Endothelial cell of umbilical vein (primary cell): ENCODE measurements at regions not wholly inside any gene's neighbourhood (a gene's known extent, or its start where the extent isn't known, plus 50 kb on each side); places are given as distances from the start of the nearest gene placed in this dataset.

ENCODE experiments used
- BruUV-seq: library from RNA; stranded (reverse); fragments of 400-500 nt; replicated peaks from 2 replicates; lab custom pipeline; 2021; lab: Mats Ljungman, UMichigan
- CTCF ChIA-PET: fragments of 300-600, 350-600 bp; sonication (Branson Sonifier 250); formaldehyde crosslinking; loops from one replicate; lab custom pipeline; 2021; ENCODE audit warnings: antibody characterized with exemption, inconsistent platforms; lab: Charles Lee
- POLR2A ChIA-PET: fragments of 300-600, 350-600 bp; sonication (Branson Sonifier 250); formaldehyde crosslinking; loops from one replicate; lab custom pipeline; 2021; ENCODE audit warnings: antibody characterized with exemption, inconsistent platforms; lab: Charles Lee
- DNase-seq: peaks from one replicate; pipeline ENCODE4 v3.0.0-alpha.2; 2011; ENCODE audit warnings: low read depth, low spot score
- FAIRE-seq: peaks from 2 replicates; lab custom pipeline; 2011; peaks lifted over from hg19 to GRCh38; lab: Jason Lieb, UNC
- H2AFZ ChIP-seq: 2 replicates; pipeline ENCODE4 v1.6.0; 2012; ENCODE audit warnings: low read depth, low read length, control low read depth, inconsistent platforms
- H3K27ac ChIP-seq: 2 replicates; pipeline ENCODE4 v1.5.1; 2011; ENCODE audit warnings: low read depth, mild to moderate bottlenecking, control low read depth, low read length, moderate library complexity; ENCODE audit not compliant: insufficient read depth
- H3K27me3 ChIP-seq, 2 experiments: 2 replicates each; pipeline versions ENCODE4 v1.6.0 to v1.6.1; 2011; ENCODE audit warnings: low read length in 2 of 2, mixed read lengths in 1 of 2; ENCODE audit not compliant: control insufficient read depth in 2 of 2, insufficient read depth in 2 of 2
- H3K36me3 ChIP-seq, 2 experiments: 2 replicates in 1 of 2; 3 replicates in 1 of 2; pipeline ENCODE4 v1.5.1; 2011; ENCODE audit warnings: low read length in 2 of 2, mild to moderate bottlenecking in 1 of 2, moderate library complexity in 1 of 2; ENCODE audit not compliant: control insufficient read depth in 2 of 2, insufficient read depth in 2 of 2; ENCODE audit errors: extremely low read depth in 1 of 2
- H3K4me1 ChIP-seq: 3 replicates; pipeline ENCODE4 v1.5.1; 2011; ENCODE audit warnings: mild to moderate bottlenecking, low read length; ENCODE audit not compliant: control insufficient read depth, insufficient read depth; ENCODE audit errors: extremely low read depth
- H3K4me2 ChIP-seq: 2 replicates; pipeline ENCODE4 v1.6.1; 2011; ENCODE audit warnings: low read length, control low read depth, mixed read lengths; ENCODE audit not compliant: insufficient read depth
- H3K4me3 ChIP-seq, 3 experiments: fragments of 200-600 bp in 1 of 3; sonication (generic), shearing (Covaris generic) in 1 of 3; replicated peaks in 1 of 3; 2 replicates each; pipeline ENCODE4 v1.5.1; 2011 to 2016; ENCODE audit warnings: control low read depth in 3 of 3, low read length in 3 of 3, mild to moderate bottlenecking in 2 of 3, inconsistent platforms in 1 of 3, low read depth in 1 of 3, moderate library complexity in 1 of 3; ENCODE audit not compliant: insufficient read depth in 1 of 3
- H3K79me2 ChIP-seq: 2 replicates; pipeline ENCODE4 v1.6.0; 2012; ENCODE audit warnings: low read length, inconsistent platforms; ENCODE audit not compliant: control insufficient read depth, insufficient read depth
- H3K9ac ChIP-seq: replicated peaks from 2 replicates; pipeline ENCODE3; 2011; ENCODE audit warnings: low read length, control low read depth; ENCODE audit not compliant: insufficient read depth; ENCODE audit errors: extremely low read depth
- H3K9me1 ChIP-seq: replicated peaks from 3 replicates; pipeline ENCODE4 v1.6.0; 2011; ENCODE audit warnings: mild to moderate bottlenecking, low read length; ENCODE audit not compliant: control insufficient read depth, insufficient read depth; ENCODE audit errors: extremely low read depth
- H3K9me3 ChIP-seq: replicated peaks from 2 replicates; pipeline ENCODE4 v1.5.1; 2012; ENCODE audit warnings: low read length, inconsistent platforms; ENCODE audit not compliant: control insufficient read depth, insufficient read depth
- H4K20me1 ChIP-seq: replicated peaks from 2 replicates; pipeline ENCODE3; 2011; ENCODE audit warnings: mild to moderate bottlenecking, low read length; ENCODE audit not compliant: control insufficient read depth, insufficient read depth; ENCODE audit errors: extremely low read depth
- EZH2 ChIP-seq: IDR thresholded peaks from 2 replicates; pipeline ENCODE4 v1.6.1; 2012; ENCODE audit warnings: borderline replicate concordance, low read depth, mild to moderate bottlenecking, moderate library complexity, low read length, inconsistent platforms; ENCODE audit not compliant: severe bottlenecking
- FOS ChIP-seq: IDR thresholded peaks from 2 replicates; pipeline ENCODE4 v1.6.1; 2011; ENCODE audit warnings: mild to moderate bottlenecking, low read length, moderate library complexity, borderline replicate concordance; ENCODE audit not compliant: insufficient read depth
- GATA2 ChIP-seq: IDR thresholded peaks from 2 replicates; pipeline ENCODE4 v1.7.0; 2011; ENCODE audit warnings: low read depth, mild to moderate bottlenecking, moderate library complexity, mixed read lengths, low read length; ENCODE audit not compliant: insufficient read length, insufficient read depth
- JUN ChIP-seq: IDR thresholded peaks from 2 replicates; pipeline ENCODE4 v1.6.1; 2011; ENCODE audit warnings: borderline replicate concordance, low read depth; ENCODE audit not compliant: insufficient read length, insufficient read depth
- MAX ChIP-seq: IDR thresholded peaks from 2 replicates; pipeline ENCODE4 v1.6.1; 2011; ENCODE audit not compliant: insufficient read depth, insufficient read length
- MYC ChIP-seq: IDR thresholded peaks from one replicate; pipeline ENCODE4 v1.6.1; 2011; ENCODE audit warnings: mild to moderate bottlenecking, low read depth, low read length
- POLR2A ChIP-seq: IDR thresholded peaks from 2 replicates; pipeline ENCODE4 v1.6.1; 2012; ENCODE audit warnings: low read depth, mild to moderate bottlenecking, control low read depth, low read length
- POLR2AphosphoS5 ChIP-seq: IDR thresholded peaks from 2 replicates; pipeline ENCODE4 v1.6.1; 2012; ENCODE audit warnings: low read depth, mild to moderate bottlenecking, control low read depth, low read length, moderate library complexity; ENCODE audit not compliant: insufficient read depth
- dilution Hi-C: fragments of 300-500 bp; cut with MboI; formaldehyde crosslinking; loops from one replicate; pipeline ENCODE4 v1.15.0; 2019; ENCODE audit warnings: low sequenced_read_pairs; ENCODE audit not compliant: extremely low pct_ligation_motif_present
- intact Hi-C: fragments of 100-400 bp; cut with micrococcal nuclease; formaldehyde crosslinking; loops from one replicate; pipeline ENCODE4 v1.10.0; 2022
- TF ChIP-seq, protein P1 (sequence below), 2 donors: IDR thresholded peaks; 1 replicate in 1 of 2; 2 replicates in 1 of 2; pipeline ENCODE4 v1.5.1; 2011; ENCODE audit warnings: low read length in 2 of 2, mild to moderate bottlenecking in 2 of 2, moderate library complexity in 2 of 2, control low read depth in 1 of 2, inconsistent platforms in 1 of 2, low read depth in 1 of 2; ENCODE audit not compliant: insufficient read depth in 1 of 2; ENCODE audit errors: extremely low read depth in 1 of 2

DNA sequence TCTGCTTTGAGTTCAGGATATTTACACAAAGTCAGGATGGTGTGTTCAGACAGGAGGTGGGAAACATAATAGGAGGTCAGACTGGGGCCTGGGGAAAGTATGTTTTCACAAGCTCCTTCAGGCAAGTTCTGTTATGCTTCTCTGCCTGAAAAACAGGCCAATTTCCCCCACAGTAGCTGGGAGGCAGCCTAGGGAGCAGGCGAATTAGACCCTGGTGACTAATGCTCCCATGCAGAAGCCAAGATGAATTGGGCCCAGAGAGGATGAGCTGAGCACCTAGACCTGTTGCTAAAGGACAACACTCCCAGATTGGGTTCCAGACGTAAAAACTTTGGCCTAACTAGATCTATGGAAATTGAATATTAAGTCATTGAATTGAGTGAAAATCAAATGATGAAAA is 142.2 kb upstream of the MAP3K7 start:
- Histone ChIP-seq H4K20me1 (no peaks in the 10 kb centered on the region), H3K36me3 (no peaks in the 10 kb centered on the region), H3K4me2 (no peak overlapping the region), H3K4me3 (no peak overlapping the region), H3K27me3 (no peaks in the 10 kb centered on the region), H3K79me2 (no peaks in the 10 kb centered on the region), H3K27ac (no peak overlapping the region), H3K4me1 (no peaks in the 10 kb centered on the region), H3K9me3 (no peaks in the 10 kb centered on the region), H3K9me1 (no peaks in the 10 kb centered on the region), H2AFZ (no peak overlapping the region), H3K9ac (no peak overlapping the region)
- TF ChIP-seq FOS (no peak), POLR2A (no peak), MYC (no peak), JUN (no peak), EZH2 (no peak), MAX (no peak), GATA2 (no peak), POLR2AphosphoS5 (no peak)
- TF ChIP-seq, protein P1, sequence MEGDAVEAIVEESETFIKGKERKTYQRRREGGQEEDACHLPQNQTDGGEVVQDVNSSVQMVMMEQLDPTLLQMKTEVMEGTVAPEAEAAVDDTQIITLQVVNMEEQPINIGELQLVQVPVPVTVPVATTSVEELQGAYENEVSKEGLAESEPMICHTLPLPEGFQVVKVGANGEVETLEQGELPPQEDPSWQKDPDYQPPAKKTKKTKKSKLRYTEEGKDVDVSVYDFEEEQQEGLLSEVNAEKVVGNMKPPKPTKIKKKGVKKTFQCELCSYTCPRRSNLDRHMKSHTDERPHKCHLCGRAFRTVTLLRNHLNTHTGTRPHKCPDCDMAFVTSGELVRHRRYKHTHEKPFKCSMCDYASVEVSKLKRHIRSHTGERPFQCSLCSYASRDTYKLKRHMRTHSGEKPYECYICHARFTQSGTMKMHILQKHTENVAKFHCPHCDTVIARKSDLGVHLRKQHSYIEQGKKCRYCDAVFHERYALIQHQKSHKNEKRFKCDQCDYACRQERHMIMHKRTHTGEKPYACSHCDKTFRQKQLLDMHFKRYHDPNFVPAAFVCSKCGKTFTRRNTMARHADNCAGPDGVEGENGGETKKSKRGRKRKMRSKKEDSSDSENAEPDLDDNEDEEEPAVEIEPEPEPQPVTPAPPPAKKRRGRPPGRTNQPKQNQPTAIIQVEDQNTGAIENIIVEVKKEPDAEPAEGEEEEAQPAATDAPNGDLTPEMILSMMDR (IDR thresholded peaks at IDR 0.05; ENCODE audit: extremely low read depth in 1 of 2, insufficient read depth in 1 of 2, low read depth in 1 of 2, low read length in 2 of 2), result no peak
- no peak for DNase-seq
- dilution Hi-C loops (no loop called here), intact Hi-C loops (no loop called here)
- no peak for FAIRE-seq
- POLR2A ChIA-PET, result no interaction called here
- CTCF ChIA-PET, result no interaction called here
- no TSS peak for BruUV-seq
